K562 (cell line): ENCODE measurements at regions not wholly inside any gene's neighbourhood (a gene's known extent, or its start where the extent isn't known, plus 50 kb on each side); places are given as distances from the start of the nearest gene placed in this dataset.

ENCODE experiments used
- ATAC-seq: fragments of 200-7000 bp; cut with Tn5 transposase; 3 replicates; pipeline ENCODE4 v1.9.1; 2020; ENCODE audit warnings: moderate library complexity
- BruUV-seq: library from RNA; stranded (reverse); fragments of 400-500 nt; replicated peaks from 2 replicates; lab custom pipeline; 2021; lab: Mats Ljungman, UMichigan
- CTCF ChIA-PET: fragments of 300-600 bp; formaldehyde crosslinking; extraction: SDS; loops from one replicate; lab custom pipeline; 2021; ENCODE audit warnings: low intra/inter-chr PET ratio; lab: Yijun Ruan, JAX
- POLR2A ChIA-PET: fragments of 300-600, 350-650 bp; sonication (Branson Sonifier 250); formaldehyde crosslinking; extraction: SDS; loops from one replicate; lab custom pipeline; 2021; ENCODE audit warnings: antibody characterized with exemption, inconsistent platforms; lab: Yijun Ruan, JAX
- DNase-seq, 4 experiments: peaks; one replicate each; pipeline versions ENCODE4 v3.0.0 to v3.0.0-alpha.2; 2011 to 2018; ENCODE audit warnings: low spot score in 3 of 4, mixed read lengths in 3 of 4; ENCODE audit errors: extremely low read depth in 1 of 4
- FAIRE-seq: peaks from 2 replicates; lab custom pipeline; 2011; peaks lifted over from hg19 to GRCh38; lab: Jason Lieb, UNC
- H2AFZ ChIP-seq: 2 replicates; pipeline ENCODE4 v1.6.0; 2011; ENCODE audit warnings: low read depth, low read length, control low read depth, inconsistent platforms
- H3K27ac ChIP-seq: fragments of 200-600 bp; 3 replicates; pipeline ENCODE4 v1.8.0; 2011; ENCODE audit warnings: low read depth, mild to moderate bottlenecking, control low read depth, inconsistent platforms, low read length, moderate library complexity, mixed read lengths; ENCODE audit errors: extremely low read depth
- H3K27me3 ChIP-seq, 2 experiments: fragments of 300-600 bp in 1 of 2; 2 replicates in 1 of 2; 3 replicates in 1 of 2; pipeline versions ENCODE4 v1.6.0 to v1.8.0; 2011; ENCODE audit warnings: inconsistent platforms in 2 of 2, low read length in 2 of 2, mild to moderate bottlenecking in 1 of 2, mixed read lengths in 1 of 2, moderate library complexity in 1 of 2; ENCODE audit not compliant: control insufficient read depth in 2 of 2, insufficient read depth in 2 of 2
- H3K36me3 ChIP-seq: fragments of 300-600 bp; 3 replicates; pipeline ENCODE4 v1.8.0; 2011; ENCODE audit warnings: mild to moderate bottlenecking, low read length, inconsistent platforms; ENCODE audit not compliant: control insufficient read depth, insufficient read depth
- H3K4me1 ChIP-seq, 2 experiments: fragments of 200-600 bp in 1 of 2; replicated peaks in 1 of 2; 2 replicates in 1 of 2; 3 replicates in 1 of 2; pipeline versions ENCODE4 v1.5.1 to v1.8.0; 2011; ENCODE audit warnings: inconsistent platforms in 2 of 2, low read length in 2 of 2, mild to moderate bottlenecking in 1 of 2, mixed read lengths in 1 of 2, moderate library complexity in 1 of 2; ENCODE audit not compliant: control insufficient read depth in 2 of 2, insufficient read depth in 2 of 2
- H3K4me2 ChIP-seq: 2 replicates; pipeline ENCODE4 v1.6.1; 2011; ENCODE audit warnings: low read length, control low read depth, inconsistent platforms, mixed read lengths; ENCODE audit not compliant: insufficient read depth
- H3K4me3 ChIP-seq: fragments of 200-600 bp; sonication (generic), shearing (Covaris generic); 2 replicates; pipeline ENCODE4 v1.5.1; 2016; ENCODE audit warnings: control low read depth, inconsistent platforms
- H3K79me2 ChIP-seq: fragments of 200-600 bp; 3 replicates; pipeline ENCODE4 v1.8.0; 2011; ENCODE audit warnings: low read length, inconsistent platforms; ENCODE audit not compliant: control insufficient read depth, insufficient read depth
- H3K9ac ChIP-seq, 2 experiments: 2 replicates each; pipeline versions ENCODE4 v1.6.0 to v1.6.1; 2011; ENCODE audit warnings: low read depth in 2 of 2, low read length in 2 of 2, control low read depth in 1 of 2, inconsistent platforms in 1 of 2, mild to moderate bottlenecking in 1 of 2, mixed read lengths in 1 of 2; ENCODE audit not compliant: insufficient read depth in 1 of 2
- H3K9me1 ChIP-seq: one replicate; pipeline ENCODE4 v1.6.0; 2011; ENCODE audit warnings: inconsistent platforms, mild to moderate bottlenecking, low read length, moderate library complexity; ENCODE audit not compliant: control insufficient read depth, insufficient read depth
- H3K9me3 ChIP-seq: replicated peaks from 2 replicates; pipeline ENCODE4 v1.5.1; 2011; ENCODE audit warnings: low read depth, low read length, inconsistent platforms; ENCODE audit not compliant: control insufficient read depth, insufficient read depth
- H4K20me1 ChIP-seq: replicated peaks from 2 replicates; pipeline ENCODE4 v1.6.1; 2011; ENCODE audit warnings: low read length, inconsistent platforms, mixed read lengths; ENCODE audit not compliant: control insufficient read depth, insufficient read depth
- CHD1 ChIP-seq: fragments of 200-600 bp; sonication (generic); IDR thresholded peaks from one replicate; pipeline ENCODE4 v1.6.1; 2012; ENCODE audit warnings: mild to moderate bottlenecking, moderate library complexity, low read length, inconsistent platforms
- DACH1 ChIP-seq: fragments of 450-650 bp; IDR thresholded peaks from 2 replicates; pipeline ENCODE4 v1.6.1; 2018; ENCODE audit not compliant: partially characterized antibody
- HDAC3 ChIP-seq: fragments of 450-650 bp; IDR thresholded peaks from 2 replicates; pipeline ENCODE4 v1.6.1; 2018; ENCODE audit warnings: borderline replicate concordance, mild to moderate bottlenecking, moderate library complexity; ENCODE audit not compliant: partially characterized antibody
- MCM3 ChIP-seq: fragments of 450-650 bp; IDR thresholded peaks from 2 replicates; pipeline ENCODE4 v1.6.1; 2016
- MED1 ChIP-seq: sonication (generic); formaldehyde crosslinking; IDR thresholded peaks from 2 replicates; pipeline ENCODE4 v1.8.1; 2023; ENCODE audit warnings: missing genetic modification reagents, borderline replicate concordance
- MIER1 ChIP-seq: fragments of 450-650 bp; IDR thresholded peaks from 2 replicates; pipeline ENCODE4 v1.6.1; 2016; ENCODE audit warnings: antibody characterized with exemption, mild to moderate bottlenecking, low read depth
- PCBP2 ChIP-seq: fragments of 200-400 bp; formaldehyde crosslinking; IDR thresholded peaks from 2 replicates; pipeline ENCODE4 v1.6.1; 2018; ENCODE audit warnings: low read length, low read depth, mild to moderate bottlenecking, moderate library complexity; ENCODE audit not compliant: poor library complexity, severe bottlenecking
- RBM17 ChIP-seq: fragments of 200-400 bp; formaldehyde crosslinking; IDR thresholded peaks from 2 replicates; pipeline ENCODE4 v1.6.1; 2017; ENCODE audit warnings: low read depth, mild to moderate bottlenecking, low read length, borderline replicate concordance
- SAFB ChIP-seq: fragments of 200-400 bp; formaldehyde crosslinking; IDR thresholded peaks from 2 replicates; pipeline ENCODE4 v1.6.1; 2017; ENCODE audit warnings: low read depth, low read length, borderline replicate concordance
- SMC3 ChIP-seq: conservative IDR thresholded peaks from 2 replicates; pipeline ENCODE4 v1.6.1; 2011; ENCODE audit warnings: low read depth, low read length, improper control_type of control experiment; ENCODE audit not compliant: insufficient read depth
- STAG1 ChIP-seq: sonication (generic); formaldehyde crosslinking; IDR thresholded peaks from 2 replicates; pipeline ENCODE4 v1.5.0; 2020; ENCODE audit warnings: missing genetic modification reagents, borderline replicate concordance
- YBX1 ChIP-seq: fragments of 450-650 bp; IDR thresholded peaks from 2 replicates; pipeline ENCODE4 v1.7.1; 2016; ENCODE audit warnings: mild to moderate bottlenecking
- ZNF174 ChIP-seq: fragments of 250-450 bp; sonication (Bioruptor Pico); IDR thresholded peaks from 2 replicates; pipeline ENCODE4 v1.4.0; 2020; ENCODE audit warnings: mild to moderate bottlenecking
- ZNF316 ChIP-seq: fragments of 450-650 bp; IDR thresholded peaks from 2 replicates; pipeline ENCODE4 v1.6.1; 2016
- ZNF41 ChIP-seq: fragments of 250-450 bp; sonication (Bioruptor Pico); conservative IDR thresholded peaks from 2 replicates; pipeline ENCODE4 v1.4.0; 2020; ENCODE audit warnings: mild to moderate bottlenecking
- ZNF586 ChIP-seq: fragments of 450-650 bp; formaldehyde crosslinking; conservative IDR thresholded peaks from 2 replicates; pipeline ENCODE4 v1.4.0; 2020; ENCODE audit warnings: mild to moderate bottlenecking, moderate library complexity
- WGBS: fragments of 100-300 bp; shearing (Covaris generic); methylation state at CpG from one replicate; pipeline ENCODE4 v1.1.6; 2016; ENCODE audit warnings: low coverage, mixed read lengths; ENCODE audit not compliant: insufficient coverage; ENCODE audit errors: missing lambda C conversion rate; 5-methylcytosine and 5-hydroxymethylcytosine counted together
- in situ Hi-C: fragments of 300-500 bp; cut with MboI; formaldehyde crosslinking; loops from 4 replicates; pipeline ENCODE4 v1.15.0; 2018; ENCODE audit warnings: inconsistent platforms, mixed read lengths
- intact Hi-C: fragments of 100-400 bp; cut with micrococcal nuclease; formaldehyde crosslinking; loops from 2 replicates; pipeline ENCODE4 v1.14.2; 2022
- TF ChIP-seq, protein P1 (sequence below): sonication (generic); formaldehyde crosslinking; IDR thresholded peaks from 2 replicates; pipeline ENCODE4 v1.8.0; 2022; ENCODE audit warnings: missing genetic modification reagents, mild to moderate bottlenecking, borderline replicate concordance
- TF ChIP-seq, protein P2 (sequence below): sonication (generic); formaldehyde crosslinking; IDR thresholded peaks from 2 replicates; pipeline ENCODE4 v1.8.1; 2022; ENCODE audit warnings: missing genetic modification reagents

DNA sequence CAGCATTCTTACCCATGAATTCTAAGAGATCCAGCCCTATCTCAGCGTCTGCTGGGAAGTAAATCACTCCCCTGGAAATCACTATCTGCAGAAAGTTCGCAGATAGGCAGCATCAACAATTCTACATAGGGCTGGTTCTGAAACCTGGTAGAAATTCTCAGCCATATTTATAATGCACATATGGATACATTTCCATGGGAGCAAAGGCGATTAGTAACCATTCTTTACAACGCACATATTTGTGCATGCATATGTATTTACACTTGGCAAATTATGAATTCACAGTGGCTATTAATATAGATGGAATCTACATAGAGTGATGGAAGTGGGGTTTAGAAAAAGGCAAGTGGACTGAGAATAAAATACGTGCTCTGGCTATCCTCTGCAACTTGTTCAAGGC lies 128.0 kb upstream of the FOXB1 start:
- WGBS: 0% methylated on average over 5 of the region's 5 CpGs
- intact Hi-C loops: no loop called here

More for the DNA sequence above, 128.0 kb upstream of the FOXB1 start:
- ATAC-seq: no peak
- Histone ChIP-seq H3K36me3 (no peaks in the 10 kb centered on the region), H3K4me3 (no peak overlapping the region), H3K4me2 (no peak overlapping the region), H3K9ac (no peak overlapping the region), H2AFZ (no peak overlapping the region), H3K9me3 (no peaks in the 10 kb centered on the region), H3K4me1 (no peaks in the 10 kb centered on the region), H3K27ac (no peak overlapping the region), H3K27me3 (no peaks in the 10 kb centered on the region; a peak in 1 of 5 replicates), H4K20me1 (no peaks in the 10 kb centered on the region), H3K79me2 (no peaks in the 10 kb centered on the region), H3K9me1 (no peaks in the 10 kb centered on the region)
- ChIA-PET CTCF (no interaction called here), POLR2A (no interaction called here)
- DNase-seq: no peak
- no TSS peak for BruUV-seq
- in situ Hi-C loops: no loop called here
- FAIRE-seq: no peak
- TF ChIP-seq, protein P1, sequence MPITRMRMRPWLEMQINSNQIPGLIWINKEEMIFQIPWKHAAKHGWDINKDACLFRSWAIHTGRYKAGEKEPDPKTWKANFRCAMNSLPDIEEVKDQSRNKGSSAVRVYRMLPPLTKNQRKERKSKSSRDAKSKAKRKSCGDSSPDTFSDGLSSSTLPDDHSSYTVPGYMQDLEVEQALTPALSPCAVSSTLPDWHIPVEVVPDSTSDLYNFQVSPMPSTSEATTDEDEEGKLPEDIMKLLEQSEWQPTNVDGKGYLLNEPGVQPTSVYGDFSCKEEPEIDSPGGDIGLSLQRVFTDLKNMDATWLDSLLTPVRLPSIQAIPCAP (CRISPR knock-in tag): no peak
- TF ChIP-seq, protein P2, sequence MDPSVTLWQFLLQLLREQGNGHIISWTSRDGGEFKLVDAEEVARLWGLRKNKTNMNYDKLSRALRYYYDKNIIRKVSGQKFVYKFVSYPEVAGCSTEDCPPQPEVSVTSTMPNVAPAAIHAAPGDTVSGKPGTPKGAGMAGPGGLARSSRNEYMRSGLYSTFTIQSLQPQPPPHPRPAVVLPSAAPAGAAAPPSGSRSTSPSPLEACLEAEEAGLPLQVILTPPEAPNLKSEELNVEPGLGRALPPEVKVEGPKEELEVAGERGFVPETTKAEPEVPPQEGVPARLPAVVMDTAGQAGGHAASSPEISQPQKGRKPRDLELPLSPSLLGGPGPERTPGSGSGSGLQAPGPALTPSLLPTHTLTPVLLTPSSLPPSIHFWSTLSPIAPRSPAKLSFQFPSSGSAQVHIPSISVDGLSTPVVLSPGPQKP (CRISPR knock-in tag): no peak
- TF ChIP-seq ZNF316 (no peak), CHD1 (no peak), MCM3 (no peak), SMC3 (no peak), PCBP2 (no peak), STAG1 (no peak), DACH1 (no peak), HDAC3 (no peak), YBX1 (no peak), RBM17 (no peak), ZNF174 (CRISPR knock-in tag) (no peak), ZNF41 (CRISPR knock-in tag) (no peak), MED1 (no peak), ZNF586 (CRISPR knock-in tag) (no peak), SAFB (no peak), MIER1 (no peak)
